ENCODE measurements at regions not wholly inside any gene's neighbourhood (a gene's known extent, or its start where the extent isn't known, plus 50 kb on each side); places are given as distances from the start of the nearest gene placed in this dataset.

- TF ChIP-seq CTCF (IDR thresholded peaks at IDR 0.05) = no peak
- TF ChIP-seq POLR2A (IDR thresholded peaks at IDR 0.05) = no peak
These were observed 523.6 kb upstream of the DAB1 start for GRCh38 chr1:57947471-57947870.
